ENCODE measurements at regions not wholly inside any gene's neighbourhood (a gene's known extent, or its start where the extent isn't known, plus 50 kb on each side); places are given as distances from the start of the nearest gene placed in this dataset.
"Not testable (repeated sequence)": the region's sequence is repeated elsewhere in the genome, so short reads cannot be mapped to it uniquely, and the experiment has no call there.

DNA sequence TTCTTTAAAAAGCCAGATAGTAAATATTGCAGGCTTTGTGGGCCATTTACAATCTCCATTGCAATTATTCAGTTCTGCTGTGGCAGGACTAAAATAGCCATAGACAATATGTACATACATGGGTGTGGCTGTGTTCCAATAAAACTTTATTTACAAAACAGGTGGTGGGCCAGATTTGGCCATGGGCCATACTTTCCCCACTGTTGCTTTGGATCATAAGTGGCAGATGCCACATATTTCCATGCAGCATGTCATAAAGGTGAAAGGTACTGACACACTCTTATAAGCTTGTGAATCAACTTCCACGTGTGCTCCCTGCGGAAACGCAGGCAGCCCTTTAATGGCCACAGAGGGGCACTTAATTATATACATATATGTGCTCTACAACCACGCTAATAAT is 244.4 kb upstream of the FOXN3 start:
- H3K9ac ChIP-seq (ENCODE audit: low read length): no peak overlapping the region
- no peak overlapping the region for H2BK15ac ChIP-seq (replicated peaks; ENCODE audit: low read depth)

DNA sequence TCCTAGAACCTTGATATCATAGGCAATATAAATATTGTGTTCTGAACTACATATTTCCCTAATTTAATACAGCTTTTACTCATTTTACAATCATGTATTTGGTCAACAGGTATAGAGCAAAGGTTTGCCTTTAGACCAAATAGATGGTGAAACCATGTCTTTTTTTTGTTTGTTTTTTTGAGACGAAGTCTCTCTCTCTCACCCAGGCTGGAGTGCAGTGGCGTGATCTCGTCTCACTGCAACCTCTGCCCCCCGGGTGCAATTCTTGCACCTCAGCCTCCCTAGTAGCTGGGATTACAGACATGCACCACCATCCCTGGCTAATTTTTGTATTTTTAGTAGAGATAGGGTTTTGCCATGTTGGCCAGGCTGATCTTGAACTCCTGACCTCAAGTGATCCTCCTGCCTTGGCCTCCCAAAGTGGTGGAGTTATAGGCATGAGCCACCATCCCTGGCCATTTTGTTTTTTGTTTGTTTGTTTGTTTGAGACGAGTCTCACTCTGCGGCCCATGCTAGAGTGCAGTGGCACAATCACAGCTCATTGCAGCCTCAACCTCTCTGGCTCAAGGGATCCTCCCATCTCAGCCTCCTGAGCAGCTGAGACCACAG is 243.7 kb upstream of the FOXN3 start:
- H3K56ac ChIP-seq (ENCODE audit: low read length); H3K4me2 ChIP-seq (ENCODE audit: low read length); H4K5ac ChIP-seq (ENCODE audit: low read length); H3K4ac ChIP-seq (ENCODE audit: low read depth, low read length); H3K27me3 ChIP-seq (ENCODE audit: insufficient read depth, low read length, poor library complexity); H3K23ac ChIP-seq (ENCODE audit: low read length); H3K4me1 ChIP-seq (ENCODE audit: control insufficient read depth, low read depth, low read length); H3K27ac ChIP-seq (ENCODE audit: low read depth, low read length); H2AK5ac ChIP-seq (ENCODE audit: low read length); H2BK5ac ChIP-seq (ENCODE audit: low read length); H3K4me3 ChIP-seq (ENCODE audit: low read length); H3K79me2 ChIP-seq (ENCODE audit: control insufficient read depth, insufficient read depth, low read length); H4K8ac ChIP-seq (ENCODE audit: low read depth, low read length); H3K36me3 ChIP-seq (ENCODE audit: control insufficient read depth, insufficient read depth, low read length); H2BK120ac ChIP-seq (ENCODE audit: low read depth, low read length); H3K79me1 ChIP-seq (ENCODE audit: low read length); H3K9ac ChIP-seq (ENCODE audit: low read length); H3K18ac ChIP-seq (ENCODE audit: low read length); H2BK15ac ChIP-seq (replicated peaks; ENCODE audit: low read depth); DNase-seq: not testable (repeated sequence)
- no CpG with 5 or more reads among the region's 6 CpGs for WGBS (ENCODE audit: extremely low coverage, insufficient coverage, low lambda C conversion rate)

More for the DNA sequence above, 244.4 kb upstream of the FOXN3 start:
- Histone ChIP-seq H3K79me2 (ENCODE audit: control insufficient read depth, insufficient read depth, low read length) (no peaks in the 10 kb centered on the region), H2BK120ac (ENCODE audit: low read depth, low read length) (no peak overlapping the region), H4K8ac (ENCODE audit: low read depth, low read length) (no peak overlapping the region), H3K27ac (ENCODE audit: low read depth, low read length) (no peak overlapping the region), H3K27me3 (ENCODE audit: insufficient read depth, low read length, poor library complexity) (no peaks in the 10 kb centered on the region), H4K5ac (ENCODE audit: low read length) (no peak overlapping the region), H3K4me2 (ENCODE audit: low read length) (no peak overlapping the region), H3K4me3 (ENCODE audit: low read length) (no peak overlapping the region), H3K23ac (ENCODE audit: low read length) (no peak overlapping the region), H3K36me3 (ENCODE audit: control insufficient read depth, insufficient read depth, low read length) (no peaks in the 10 kb centered on the region), H2BK5ac (ENCODE audit: low read length) (no peak overlapping the region), H3K4me1 (ENCODE audit: control insufficient read depth, low read depth, low read length) (no peaks in the 10 kb centered on the region), H2AK5ac (ENCODE audit: low read length) (no peak overlapping the region), H3K79me1 (ENCODE audit: low read length) (no peaks in the 10 kb centered on the region), H3K4ac (ENCODE audit: low read depth, low read length) (no peak overlapping the region), H3K56ac (ENCODE audit: low read length) (no peak overlapping the region), H3K18ac (ENCODE audit: low read length) (no peak overlapping the region)
- DNase-seq: no peak
- no CpG with 5 or more reads among the region's 4 CpGs for WGBS (ENCODE audit: extremely low coverage, insufficient coverage, low lambda C conversion rate)

DNA sequence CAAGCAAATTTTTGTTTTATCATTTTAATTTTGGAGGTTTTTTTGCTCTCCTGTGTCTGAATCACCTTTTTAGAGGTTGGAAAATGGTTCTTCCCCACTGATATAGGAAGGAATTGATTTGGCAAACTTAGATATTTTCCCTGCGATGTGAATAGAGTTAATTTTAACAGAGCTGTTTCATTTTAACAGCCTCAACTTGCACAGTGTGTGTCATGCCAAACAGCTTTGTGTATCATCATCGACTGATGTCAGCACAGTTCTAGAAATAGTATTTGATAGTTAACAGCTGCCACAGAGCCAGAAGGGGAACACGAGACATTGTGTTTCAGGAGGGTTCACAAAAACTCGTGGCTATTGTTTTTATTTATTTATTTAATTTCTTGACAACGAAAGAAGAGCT is 243.1 kb upstream of the FOXN3 start:
- no peak overlapping the region for H3K23ac ChIP-seq (ENCODE audit: low read length)
- no peak overlapping the region for H3K27ac ChIP-seq (ENCODE audit: low read depth, low read length)
- no peaks in the 10 kb centered on the region for H3K36me3 ChIP-seq (ENCODE audit: control insufficient read depth, insufficient read depth, low read length)
- H3K4me1 ChIP-seq (ENCODE audit: control insufficient read depth, low read depth, low read length): no peaks in the 10 kb centered on the region
- no peaks in the 10 kb centered on the region for H3K79me2 ChIP-seq (ENCODE audit: control insufficient read depth, insufficient read depth, low read length)
- no peak overlapping the region for H3K4ac ChIP-seq (ENCODE audit: low read depth, low read length)
- H3K56ac ChIP-seq (ENCODE audit: low read length): no peak overlapping the region
- no CpG with 5 or more reads among the region's 5 CpGs for WGBS (ENCODE audit: extremely low coverage, insufficient coverage, low lambda C conversion rate)
- H2BK15ac ChIP-seq (replicated peaks; ENCODE audit: low read depth): no peak overlapping the region
- H4K8ac ChIP-seq (ENCODE audit: low read depth, low read length): no peak overlapping the region
- H3K18ac ChIP-seq (ENCODE audit: low read length): no peak overlapping the region
- no peak overlapping the region for H2BK5ac ChIP-seq (ENCODE audit: low read length)
- H2AK5ac ChIP-seq (ENCODE audit: low read length): no peak overlapping the region
- no peak overlapping the region for H3K4me2 ChIP-seq (ENCODE audit: low read length)
- DNase-seq: no peak
- no peak overlapping the region for H3K9ac ChIP-seq (ENCODE audit: low read length)
- no peak overlapping the region for H3K4me3 ChIP-seq (ENCODE audit: low read length)
- H3K79me1 ChIP-seq (ENCODE audit: low read length): no peaks in the 10 kb centered on the region
- H4K5ac ChIP-seq (ENCODE audit: low read length): no peak overlapping the region
- no peaks in the 10 kb centered on the region for H3K27me3 ChIP-seq (ENCODE audit: insufficient read depth, low read length, poor library complexity)
- H2BK120ac ChIP-seq (ENCODE audit: low read depth, low read length): no peak overlapping the region

DNA sequence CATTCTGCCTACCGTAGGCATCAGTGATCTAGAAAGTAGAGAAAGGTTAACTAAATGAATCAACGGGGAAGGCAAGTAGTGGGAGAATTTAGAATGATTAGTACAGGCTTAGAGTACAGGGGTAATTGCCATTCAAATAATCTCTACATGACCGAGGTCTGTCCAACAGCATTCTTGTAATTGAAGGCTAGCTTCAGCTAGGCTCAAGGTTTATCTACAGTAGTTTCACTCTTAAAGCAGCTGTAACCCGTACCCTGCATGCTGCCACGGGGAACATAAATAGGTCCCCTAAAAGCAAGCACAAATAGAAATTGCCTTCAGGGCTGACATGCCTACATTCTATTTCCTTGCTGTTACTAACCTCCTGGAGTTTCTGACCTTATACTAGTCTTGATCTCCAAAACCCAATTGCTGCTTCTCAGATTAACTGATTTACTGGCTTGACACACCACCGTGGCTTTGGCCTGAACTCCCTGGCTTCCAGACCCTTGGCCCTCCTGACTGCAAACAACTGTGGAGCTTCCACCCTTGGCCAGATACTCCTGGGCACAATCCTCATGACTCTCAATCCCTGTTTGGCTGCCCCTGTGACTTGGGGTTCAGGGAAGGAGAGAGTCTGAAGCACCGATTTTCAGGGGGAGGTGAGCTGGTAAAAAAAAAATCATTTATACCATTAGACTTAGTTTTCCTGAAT is 242.1 kb upstream of the FOXN3 start:
- WGBS (ENCODE audit: extremely low coverage, insufficient coverage, low lambda C conversion rate): no CpG with 5 or more reads among the region's 7 CpGs
- Histone ChIP-seq H2BK5ac (ENCODE audit: low read length) (no peak overlapping the region), H3K23ac (ENCODE audit: low read length) (no peak overlapping the region), H3K9ac (ENCODE audit: low read length) (no peak overlapping the region), H3K36me3 (ENCODE audit: control insufficient read depth, insufficient read depth, low read length) (no peaks in the 10 kb centered on the region), H3K4me3 (ENCODE audit: low read length) (no peak overlapping the region), H3K4me2 (ENCODE audit: low read length) (no peak overlapping the region), H3K56ac (ENCODE audit: low read length) (no peak overlapping the region), H3K79me2 (ENCODE audit: control insufficient read depth, insufficient read depth, low read length) (no peaks in the 10 kb centered on the region), H3K79me1 (ENCODE audit: low read length) (no peaks in the 10 kb centered on the region), H3K18ac (ENCODE audit: low read length) (peak overlapping the region; percentile 8), H2AK5ac (ENCODE audit: low read length) (no peak overlapping the region), H3K27ac (ENCODE audit: low read depth, low read length) (no peak overlapping the region), H3K27me3 (ENCODE audit: insufficient read depth, low read length, poor library complexity) (no peaks in the 10 kb centered on the region), H2BK15ac (replicated peaks; ENCODE audit: low read depth) (no peak overlapping the region), H4K5ac (ENCODE audit: low read length) (no peak overlapping the region), H3K4ac (ENCODE audit: low read depth, low read length) (no peak overlapping the region), H4K8ac (ENCODE audit: low read depth, low read length) (no peak overlapping the region), H3K4me1 (ENCODE audit: control insufficient read depth, low read depth, low read length) (no peaks in the 10 kb centered on the region), H2BK120ac (ENCODE audit: low read depth, low read length) (no peak overlapping the region)
- DNase-seq: no peak

DNA sequence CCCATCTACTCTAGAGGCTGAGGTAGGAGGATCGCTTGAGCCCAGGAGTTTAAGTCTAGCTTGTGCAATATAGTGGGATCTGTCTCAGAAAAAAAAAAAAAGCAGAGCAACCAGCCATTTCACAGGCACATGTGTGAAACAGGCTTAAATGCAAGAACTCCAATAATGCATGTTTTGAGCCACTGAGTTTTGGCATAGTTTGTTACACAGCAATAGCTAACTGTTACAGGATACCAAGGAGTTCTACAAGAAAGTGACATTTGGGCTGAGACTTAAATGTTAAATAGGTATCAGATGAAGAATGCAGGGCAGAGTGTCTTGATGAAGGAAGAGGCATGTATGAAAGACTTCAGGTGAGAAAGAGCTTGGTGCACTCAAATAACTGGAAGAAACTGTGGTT is 240.0 kb upstream of the FOXN3 start:
- Histone ChIP-seq H4K8ac (ENCODE audit: low read depth, low read length) (no peak overlapping the region), H3K4me1 (ENCODE audit: control insufficient read depth, low read depth, low read length) (no peaks in the 10 kb centered on the region), H3K4me3 (ENCODE audit: low read length) (no peak overlapping the region), H3K27ac (ENCODE audit: low read depth, low read length) (no peak overlapping the region), H2BK5ac (ENCODE audit: low read length) (no peak overlapping the region), H2BK15ac (replicated peaks; ENCODE audit: low read depth) (no peak overlapping the region), H3K56ac (ENCODE audit: low read length) (no peak overlapping the region), H2AK5ac (ENCODE audit: low read length) (no peak overlapping the region), H3K27me3 (ENCODE audit: insufficient read depth, low read length, poor library complexity) (no peaks in the 10 kb centered on the region), H3K23ac (ENCODE audit: low read length) (no peak overlapping the region), H3K9ac (ENCODE audit: low read length) (no peak overlapping the region), H3K18ac (ENCODE audit: low read length) (no peak overlapping the region), H2BK120ac (ENCODE audit: low read depth, low read length) (no peak overlapping the region), H3K79me1 (ENCODE audit: low read length) (no peaks in the 10 kb centered on the region), H3K79me2 (ENCODE audit: control insufficient read depth, insufficient read depth, low read length) (no peaks in the 10 kb centered on the region), H3K4ac (ENCODE audit: low read depth, low read length) (no peak overlapping the region), H4K5ac (ENCODE audit: low read length) (no peak overlapping the region), H3K36me3 (ENCODE audit: control insufficient read depth, insufficient read depth, low read length) (no peaks in the 10 kb centered on the region), H3K4me2 (ENCODE audit: low read length) (no peak overlapping the region)
- no CpG with 5 or more reads among the region's 1 CpG for WGBS (ENCODE audit: extremely low coverage, insufficient coverage, low lambda C conversion rate)
- DNase-seq: no peak

DNA sequence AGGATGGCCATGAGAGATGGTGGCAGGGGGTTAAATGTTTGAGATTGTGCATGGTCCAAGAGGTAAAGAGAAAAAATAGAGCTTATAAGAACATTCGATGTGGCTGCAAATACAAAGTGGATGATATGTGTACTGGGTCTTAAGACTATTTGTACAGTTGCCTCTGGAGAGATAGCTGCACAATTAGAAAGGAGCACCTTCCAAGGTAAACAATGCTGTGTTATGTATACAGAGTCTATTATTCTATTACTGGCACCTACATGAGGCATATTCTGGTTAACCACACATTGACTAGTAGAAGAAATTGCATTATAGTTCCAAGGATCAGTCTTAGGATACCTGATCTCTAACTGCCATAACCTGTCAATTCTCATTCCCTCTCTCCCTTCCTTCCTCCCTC is 238.0 kb upstream of the FOXN3 start:
- Histone ChIP-seq H4K8ac (ENCODE audit: low read depth, low read length) (no peak overlapping the region), H3K4me2 (ENCODE audit: low read length) (no peak overlapping the region), H4K5ac (ENCODE audit: low read length) (no peak overlapping the region), H2AK5ac (ENCODE audit: low read length) (no peak overlapping the region), H3K4me1 (ENCODE audit: control insufficient read depth, low read depth, low read length) (no peaks in the 10 kb centered on the region), H3K23ac (ENCODE audit: low read length) (no peak overlapping the region), H3K79me2 (ENCODE audit: control insufficient read depth, insufficient read depth, low read length) (no peaks in the 10 kb centered on the region), H3K4me3 (ENCODE audit: low read length) (no peak overlapping the region), H3K18ac (ENCODE audit: low read length) (no peak overlapping the region), H3K79me1 (ENCODE audit: low read length) (no peaks in the 10 kb centered on the region), H2BK120ac (ENCODE audit: low read depth, low read length) (no peak overlapping the region), H2BK15ac (replicated peaks; ENCODE audit: low read depth) (no peak overlapping the region), H3K27ac (ENCODE audit: low read depth, low read length) (no peak overlapping the region), H3K56ac (ENCODE audit: low read length) (no peak overlapping the region), H3K36me3 (ENCODE audit: control insufficient read depth, insufficient read depth, low read length) (no peaks in the 10 kb centered on the region), H2BK5ac (ENCODE audit: low read length) (no peak overlapping the region), H3K4ac (ENCODE audit: low read depth, low read length) (no peak overlapping the region), H3K27me3 (ENCODE audit: insufficient read depth, low read length, poor library complexity) (no peaks in the 10 kb centered on the region), H3K9ac (ENCODE audit: low read length) (no peak overlapping the region)
- WGBS (ENCODE audit: extremely low coverage, insufficient coverage, low lambda C conversion rate): no CpG with 5 or more reads among the region's 1 CpG
- no peak for DNase-seq

All from mesendoderm (in vitro differentiated cells).